IPS DF 6.9 (cell line): ENCODE measurements at regions not wholly inside any gene's neighbourhood (a gene's known extent, or its start where the extent isn't known, plus 50 kb on each side); places are given as distances from the start of the nearest gene placed in this dataset.

Source experiments
- DNase-seq: peaks from one replicate; pipeline ENCODE4 v3.0.0-alpha.2; 2013; ENCODE audit warnings: low read depth, low spot score
- H3K27ac ChIP-seq: one replicate; pipeline ENCODE4 v1.5.1; 2013; ENCODE audit warnings: low read length, control low read depth
- H3K27me3 ChIP-seq: 2 replicates; pipeline ENCODE4 v1.6.1; 2013; ENCODE audit warnings: mild to moderate bottlenecking, low read length; ENCODE audit not compliant: control insufficient read depth, insufficient read depth
- H3K36me3 ChIP-seq: 2 replicates; pipeline ENCODE4 v1.6.1; 2013; ENCODE audit warnings: low read length; ENCODE audit not compliant: control insufficient read depth, insufficient read depth
- H3K4me1 ChIP-seq: 2 replicates; pipeline ENCODE4 v1.6.1; 2013; ENCODE audit warnings: low read length; ENCODE audit not compliant: control insufficient read depth, insufficient read depth
- H3K4me3 ChIP-seq: 2 replicates; pipeline ENCODE4 v1.5.1; 2013; ENCODE audit warnings: mild to moderate bottlenecking, low read length
- H3K9me3 ChIP-seq: 2 replicates; pipeline ENCODE4 v1.6.1; 2013; ENCODE audit warnings: low read length, inconsistent platforms; ENCODE audit not compliant: control insufficient read depth, insufficient read depth
- WGBS: extraction: QIAGEN DNeasy Blood & Tissue Kit; methylation state at CpG from one replicate; pipeline ENCODE4 v1.1.7; 2013; ENCODE audit warnings: mixed read lengths, missing lambda C conversion rate; ENCODE audit not compliant: insufficient read length, insufficient coverage; 5-methylcytosine and 5-hydroxymethylcytosine counted together

DNA sequence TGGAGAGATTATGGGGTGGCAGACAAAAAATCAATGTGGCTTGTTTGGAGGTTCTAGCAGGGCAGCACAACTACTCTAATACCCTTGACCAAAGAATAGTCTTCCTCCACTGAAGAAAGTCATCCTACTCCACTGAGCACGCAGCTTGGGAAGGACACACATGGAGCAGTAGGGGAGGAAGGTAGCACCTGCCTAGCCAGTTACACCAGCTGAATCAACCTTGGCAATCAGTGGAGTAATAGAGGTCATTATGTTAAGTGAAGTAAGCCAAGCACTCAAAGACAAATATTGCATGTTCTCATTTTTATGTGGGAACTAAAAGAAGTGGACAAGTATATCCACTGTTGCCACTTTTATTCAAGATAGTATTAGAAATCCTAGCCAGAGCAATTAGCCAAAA is 555.8 kb upstream of the ALCAM start:
- Histone ChIP-seq H3K27me3 (no peaks in the 10 kb centered on the region), H3K4me3 (no peak overlapping the region), H3K9me3 (no peaks in the 10 kb centered on the region), H3K27ac (no peak overlapping the region), H3K36me3 (no peaks in the 10 kb centered on the region), H3K4me1 (no peaks in the 10 kb centered on the region)
- WGBS: no CpG with 5 or more reads among the region's 1 CpG
- no peak for DNase-seq

DNA sequence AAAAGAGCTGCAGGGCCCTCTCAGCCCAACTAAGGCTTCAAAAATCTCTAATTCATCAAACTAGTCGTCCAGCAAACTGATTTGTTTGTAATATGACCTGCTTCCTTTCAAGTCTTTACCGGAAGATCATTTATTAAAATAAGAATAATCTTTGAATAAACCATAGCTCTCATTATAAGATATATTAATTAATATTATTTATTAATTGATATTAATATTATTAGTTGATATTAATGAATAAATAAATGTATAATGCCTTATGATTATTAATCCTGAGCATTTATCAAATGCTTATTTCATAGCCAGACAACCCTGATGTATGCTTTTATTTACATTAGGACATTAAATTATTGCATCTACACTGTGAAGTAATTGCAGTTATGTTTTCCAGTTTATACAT is 550.7 kb upstream of the ALCAM start:
- no peak for DNase-seq
- Histone ChIP-seq H3K9me3 (no peaks in the 10 kb centered on the region), H3K27me3 (no peaks in the 10 kb centered on the region), H3K36me3 (no peaks in the 10 kb centered on the region), H3K27ac (no peak overlapping the region), H3K4me3 (no peak overlapping the region), H3K4me1 (no peaks in the 10 kb centered on the region)
- WGBS: no CpG with 5 or more reads among the region's 2 CpGs

DNA sequence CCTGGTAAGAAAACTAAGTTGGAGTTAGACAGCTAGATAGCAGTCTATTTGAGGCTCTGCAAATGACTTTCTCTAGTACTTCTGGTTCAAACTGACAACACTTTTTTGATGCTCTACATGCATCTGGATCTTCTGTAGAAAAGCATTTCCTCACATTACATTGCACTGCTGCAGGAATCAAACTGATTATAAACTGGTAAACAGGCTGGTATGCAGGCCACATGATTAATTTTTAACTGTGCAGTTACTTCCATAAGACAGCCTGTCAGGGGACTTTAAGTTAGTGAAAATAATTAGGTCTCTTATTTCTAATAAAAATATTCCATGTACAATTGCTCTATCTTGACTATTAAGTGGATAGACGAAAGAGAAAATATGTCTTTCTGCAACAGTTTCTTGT is 550.0 kb upstream of the ALCAM start:
- Histone ChIP-seq H3K4me1 (no peaks in the 10 kb centered on the region), H3K27me3 (no peaks in the 10 kb centered on the region), H3K27ac (no peak overlapping the region), H3K9me3 (no peaks in the 10 kb centered on the region; the same call in 1 of the 2 replicates), H3K4me3 (no peak overlapping the region), H3K36me3 (no peaks in the 10 kb centered on the region)
- WGBS: no CpG with 5 or more reads among the region's 1 CpG
- no peak for DNase-seq

DNA sequence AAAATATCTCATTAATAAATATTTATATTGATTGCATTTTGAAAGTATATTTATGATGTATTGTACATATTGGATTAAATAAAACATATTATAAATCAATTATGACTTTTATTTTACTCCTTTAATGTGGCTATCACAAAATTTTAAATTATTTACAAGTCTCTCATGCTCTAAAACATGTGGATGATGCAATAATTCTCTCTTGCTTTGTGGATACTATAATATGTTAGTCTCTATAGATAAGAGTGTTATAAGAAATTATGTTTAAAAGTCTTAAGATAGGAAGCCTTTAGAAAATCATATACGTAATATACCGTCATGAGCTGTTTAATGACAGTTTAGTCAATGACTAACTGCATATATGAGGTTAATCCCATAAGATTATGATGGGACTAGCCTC is 547.4 kb upstream of the ALCAM start:
- WGBS: no CpG with 5 or more reads among the region's 2 CpGs

DNA sequence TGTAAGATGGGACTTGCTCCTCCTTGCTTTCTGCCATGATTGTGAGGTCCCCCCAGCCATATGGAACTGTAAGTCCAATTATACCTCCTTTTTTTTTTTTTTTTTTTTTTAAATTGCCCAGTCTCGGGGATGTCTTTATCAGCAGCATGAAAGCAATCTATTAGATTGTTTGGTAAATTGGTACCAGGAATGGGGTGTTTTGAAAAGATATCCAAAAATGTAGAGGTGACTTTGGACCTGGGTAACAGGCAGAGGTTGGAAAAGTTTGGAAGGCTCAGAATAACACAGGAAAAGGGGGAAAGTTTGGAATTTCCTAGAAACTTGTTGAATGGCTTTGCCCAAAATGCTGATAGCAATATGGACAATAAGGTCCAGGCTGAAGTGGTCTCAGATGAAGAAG is 545.8 kb upstream of the ALCAM start:
- Histone ChIP-seq H3K27me3 (no peaks in the 10 kb centered on the region), H3K4me1 (no peaks in the 10 kb centered on the region; the same call in 1 of the 2 replicates), H3K36me3 (no peaks in the 10 kb centered on the region), H3K4me3 (no peak overlapping the region), H3K27ac (no peak overlapping the region), H3K9me3 (no peaks in the 10 kb centered on the region; the same call in 1 of the 2 replicates)
- no peak for DNase-seq
- no CpG with 5 or more reads among the region's 1 CpG for WGBS

More for the DNA sequence above, 547.4 kb upstream of the ALCAM start:
- H3K4me1 ChIP-seq: no peaks in the 10 kb centered on the region
- no peaks in the 10 kb centered on the region for H3K36me3 ChIP-seq
- H3K4me3 ChIP-seq: no peak overlapping the region
- H3K27ac ChIP-seq: no peak overlapping the region
- H3K27me3 ChIP-seq: no peaks in the 10 kb centered on the region
- DNase-seq: no peak
- H3K9me3 ChIP-seq: no peaks in the 10 kb centered on the region; the same call in 1 of the 2 replicates

DNA sequence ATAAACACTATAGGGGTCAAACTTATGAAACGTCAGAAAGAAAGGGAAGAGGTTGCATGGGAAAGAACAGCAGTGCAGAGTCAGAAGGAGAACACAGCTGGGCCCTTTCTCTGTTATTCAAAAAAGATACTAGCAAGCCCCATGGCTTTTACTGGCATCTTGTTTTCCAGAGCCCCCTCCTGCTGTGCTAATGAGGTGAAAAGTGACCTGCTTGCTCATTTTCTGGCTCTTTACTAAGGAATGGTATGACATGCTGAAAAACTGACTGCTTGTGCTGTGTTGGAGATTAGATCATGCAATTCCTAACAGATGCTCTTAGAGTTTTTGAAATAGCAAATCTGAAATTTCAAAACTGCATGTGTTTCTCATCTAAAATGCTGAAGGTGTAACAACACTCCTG is 541.6 kb upstream of the ALCAM start:
- H3K36me3 ChIP-seq: no peaks in the 10 kb centered on the region
- DNase-seq: peak; percentile 39
- no CpG with 5 or more reads among the region's 1 CpG for WGBS
- H3K4me1 ChIP-seq: peaks cover 1% of the 10 kb centered on the region; the same call in 1 of the 2 replicates
- H3K9me3 ChIP-seq: no peaks in the 10 kb centered on the region; the same call in 1 of the 2 replicates
- H3K27ac ChIP-seq: no peak overlapping the region
- no peaks in the 10 kb centered on the region for H3K27me3 ChIP-seq
- no peak overlapping the region for H3K4me3 ChIP-seq

DNA sequence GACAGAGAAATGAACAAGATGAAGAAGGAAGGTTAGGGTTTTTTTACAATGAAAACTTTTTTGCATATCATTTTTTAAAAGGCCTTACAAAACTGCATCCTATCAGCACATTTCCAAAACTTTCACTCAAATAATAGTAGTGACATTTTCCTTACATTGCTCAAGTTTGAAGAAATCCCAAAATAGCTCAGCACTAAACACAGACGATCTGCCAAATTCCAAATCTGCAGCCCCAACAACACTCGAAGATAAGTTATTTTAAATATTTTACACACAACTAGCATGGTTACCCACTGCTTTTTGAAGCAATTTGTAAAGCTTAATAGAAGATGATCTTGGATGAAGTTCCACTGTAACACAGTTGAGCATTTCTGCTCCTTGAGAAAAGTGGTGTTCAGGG is 535.6 kb upstream of the ALCAM start:
- H3K36me3 ChIP-seq: no peaks in the 10 kb centered on the region
- no peak overlapping the region for H3K4me3 ChIP-seq
- DNase-seq: no peak
- no CpG with 5 or more reads among the region's 2 CpGs for WGBS
- H3K9me3 ChIP-seq: no peaks in the 10 kb centered on the region
- H3K27ac ChIP-seq: no peak overlapping the region
- H3K4me1 ChIP-seq: peaks cover 1% of the 10 kb centered on the region; the same call in 1 of the 2 replicates
- H3K27me3 ChIP-seq: no peaks in the 10 kb centered on the region

DNA sequence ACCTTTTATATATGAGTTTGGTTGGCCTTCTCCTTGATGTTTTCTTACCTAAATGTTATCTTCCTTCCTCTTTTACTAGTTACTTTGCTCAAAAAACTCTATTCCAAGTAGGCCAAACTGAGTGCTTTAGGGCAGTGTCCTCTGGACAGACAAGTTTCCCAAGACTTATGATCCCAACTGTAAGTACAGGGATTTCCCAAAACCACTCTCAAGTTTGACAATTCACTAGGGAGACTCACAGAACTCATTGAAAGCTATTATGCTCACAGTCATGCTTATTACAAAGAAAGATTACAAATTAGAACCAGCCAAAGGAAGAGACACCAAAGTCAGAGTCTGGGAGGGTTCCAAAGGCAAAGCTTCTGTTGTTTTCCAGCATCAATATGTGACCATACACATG is 534.2 kb upstream of the ALCAM start:
- Histone ChIP-seq H3K27me3 (no peaks in the 10 kb centered on the region), H3K9me3 (no peaks in the 10 kb centered on the region), H3K4me3 (no peak overlapping the region), H3K36me3 (no peaks in the 10 kb centered on the region), H3K27ac (no peak overlapping the region), H3K4me1 (no peaks in the 10 kb centered on the region)
- DNase-seq: no peak

DNA sequence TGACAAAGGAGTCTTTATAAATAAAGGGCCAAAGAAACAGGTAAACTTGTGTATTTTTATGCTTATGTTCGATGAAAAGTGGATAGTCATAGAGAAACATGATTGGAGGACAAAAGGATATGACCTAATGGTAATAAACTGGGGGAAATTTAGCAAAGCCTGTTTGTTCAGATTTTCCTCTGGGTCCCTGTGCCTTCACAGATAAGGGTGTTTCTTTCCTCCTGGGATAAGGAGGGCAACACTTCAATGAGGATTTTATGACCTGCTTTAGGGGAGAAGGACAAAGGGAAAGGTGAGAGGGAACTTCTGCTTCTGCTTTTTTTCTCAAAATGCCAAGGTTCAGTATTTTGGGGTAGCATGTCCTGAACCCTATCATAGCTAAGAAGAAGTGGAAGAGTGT is 531.3 kb upstream of the ALCAM start:
- no peak for DNase-seq
- Histone ChIP-seq H3K9me3 (no peaks in the 10 kb centered on the region), H3K36me3 (no peaks in the 10 kb centered on the region), H3K4me1 (no peaks in the 10 kb centered on the region), H3K27ac (no peak overlapping the region), H3K27me3 (no peaks in the 10 kb centered on the region), H3K4me3 (no peak overlapping the region)
- WGBS: no CpG with 5 or more reads among the region's 1 CpG

DNA sequence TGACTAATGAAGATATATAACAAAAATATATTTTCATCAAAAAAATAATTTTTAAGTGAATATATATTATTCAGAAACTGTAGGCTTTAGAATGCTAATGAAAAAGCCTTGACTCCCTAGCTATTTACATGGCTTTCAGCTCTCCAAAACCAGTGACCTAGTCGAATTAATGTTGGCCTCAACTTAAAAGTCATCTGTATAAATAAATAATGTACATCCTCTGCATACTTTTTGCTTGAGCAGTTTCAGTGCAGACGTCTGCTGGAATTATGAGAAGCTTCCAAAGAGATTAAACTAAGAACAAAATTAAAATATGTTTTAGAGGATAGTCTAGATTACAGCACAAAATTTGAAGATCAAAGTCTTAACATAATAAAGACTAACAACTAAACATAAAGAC is 520.4 kb upstream of the ALCAM start:
- H3K4me1 ChIP-seq: no peaks in the 10 kb centered on the region
- H3K27me3 ChIP-seq: no peaks in the 10 kb centered on the region
- H3K27ac ChIP-seq: no peak overlapping the region
- H3K4me3 ChIP-seq: no peak overlapping the region
- DNase-seq: no peak
- WGBS: no CpG with 5 or more reads among the region's 2 CpGs
- no peaks in the 10 kb centered on the region for H3K9me3 ChIP-seq
- no peaks in the 10 kb centered on the region; the same call in 1 of the 2 replicates for H3K36me3 ChIP-seq

DNA sequence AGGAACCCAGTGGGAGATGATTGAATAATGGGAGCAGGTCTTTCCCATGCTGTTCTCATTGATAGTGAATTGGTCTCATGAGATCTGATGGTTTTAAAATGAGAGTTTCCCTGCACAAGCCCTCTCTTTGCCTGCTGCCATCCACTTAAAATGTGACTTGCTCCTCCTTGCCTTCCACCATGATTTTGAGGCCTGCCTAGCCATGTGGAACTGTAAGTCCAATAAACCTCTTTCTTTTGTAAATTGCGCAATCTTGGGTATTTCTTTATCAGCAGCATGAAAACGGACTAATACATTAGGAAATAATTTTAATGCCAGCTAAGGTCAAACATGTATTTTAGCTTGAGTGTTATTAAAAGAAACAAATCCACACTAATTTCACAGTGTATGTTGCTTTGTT is 517.6 kb upstream of the ALCAM start:
- H3K9me3 ChIP-seq: no peaks in the 10 kb centered on the region
- no peaks in the 10 kb centered on the region for H3K4me1 ChIP-seq
- H3K36me3 ChIP-seq: no peaks in the 10 kb centered on the region; the same call in 1 of the 2 replicates
- H3K27ac ChIP-seq: no peak overlapping the region
- no peak overlapping the region for H3K4me3 ChIP-seq
- no CpG with 5 or more reads among the region's 2 CpGs for WGBS
- DNase-seq: no peak
- no peaks in the 10 kb centered on the region for H3K27me3 ChIP-seq
